NT2/D1 (cell line): ENCODE measurements at regions not wholly inside any gene's neighbourhood (a gene's known extent, or its start where the extent isn't known, plus 50 kb on each side); places are given as distances from the start of the nearest gene placed in this dataset.

Source experiments
- DNase-seq: peaks from one replicate; pipeline ENCODE4 v3.0.0-alpha.2; 2011; ENCODE audit warnings: low read depth, low spot score
- H3K27me3 ChIP-seq: 2 replicates; pipeline ENCODE4 v1.6.0; 2011; ENCODE audit warnings: mild to moderate bottlenecking; ENCODE audit not compliant: insufficient read length, insufficient read depth
- H3K36me3 ChIP-seq: 2 replicates; pipeline ENCODE4 v1.6.1; 2011; ENCODE audit warnings: mild to moderate bottlenecking, low read length, mixed read lengths; ENCODE audit not compliant: insufficient read depth, insufficient read length
- H3K4me1 ChIP-seq: 2 replicates; pipeline ENCODE4 v1.5.1; 2011; ENCODE audit not compliant: insufficient read depth, insufficient read length
- H3K4me3 ChIP-seq: 2 replicates; pipeline ENCODE4 v1.5.1; 2011; ENCODE audit warnings: low read depth; ENCODE audit not compliant: insufficient read length
- H3K9ac ChIP-seq: 2 replicates; pipeline ENCODE4 v1.6.0; 2011; ENCODE audit warnings: low read depth; ENCODE audit not compliant: insufficient read length
- H3K9me3 ChIP-seq: 2 replicates; pipeline ENCODE4 v1.5.1; 2011; ENCODE audit warnings: mild to moderate bottlenecking, low read length; ENCODE audit not compliant: insufficient read depth
- SUZ12 ChIP-seq: IDR thresholded peaks from 2 replicates; pipeline ENCODE4 v1.6.1; 2011; ENCODE audit not compliant: insufficient read length, insufficient read depth; ENCODE audit errors: extremely low read depth
- YY1 ChIP-seq: IDR thresholded peaks from 2 replicates; pipeline ENCODE4 v1.6.1; 2011; ENCODE audit not compliant: insufficient read length, insufficient read depth
- ZNF274 ChIP-seq: IDR thresholded peaks from 2 replicates; pipeline ENCODE4 v1.6.1; 2011; ENCODE audit warnings: mild to moderate bottlenecking, low read depth, low read length

DNA sequence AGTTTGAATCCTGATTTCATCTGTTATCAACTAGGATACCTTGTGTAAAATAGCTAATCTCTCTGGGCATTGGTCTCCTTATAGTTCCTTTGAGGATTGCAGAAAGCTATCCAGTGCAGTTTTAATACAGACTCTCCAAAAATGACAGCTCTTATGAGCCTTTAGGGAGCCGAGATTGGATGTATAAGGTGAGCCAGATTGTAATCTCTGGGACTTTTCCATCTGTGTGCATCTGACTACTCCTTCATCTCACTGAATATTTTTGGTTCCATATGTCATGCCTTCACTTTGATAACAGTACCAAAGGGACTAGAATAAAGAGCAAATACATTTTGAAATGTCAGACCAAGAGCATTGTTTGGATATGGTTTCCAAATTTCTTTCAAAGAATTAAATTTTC is 367.2 kb downstream of the TMEM232 start:
- DNase-seq, result no peak
- TF ChIP-seq YY1 (no peak), ZNF274 (no peak)
- no peaks in the 10 kb centered on the region for H3K36me3 ChIP-seq
- H3K4me1 ChIP-seq, result no peaks in the 10 kb centered on the region
- no peak overlapping the region for H3K9ac ChIP-seq
- no peak overlapping the region for H3K4me3 ChIP-seq
- no peaks in the 10 kb centered on the region for H3K27me3 ChIP-seq
- H3K9me3 ChIP-seq, result no peaks in the 10 kb centered on the region

GRCh38 chr5:110361471-110361870 is 365.0 kb downstream of the TMEM232 start:
- H3K27me3 ChIP-seq, result no peaks in the 10 kb centered on the region
- no peak for DNase-seq
- no peaks in the 10 kb centered on the region for H3K36me3 ChIP-seq
- no peak for TF ChIP-seq YY1
- no peak overlapping the region for H3K9ac ChIP-seq
- no peaks in the 10 kb centered on the region for H3K4me1 ChIP-seq
- no peak overlapping the region for H3K4me3 ChIP-seq
- H3K9me3 ChIP-seq, result no peaks in the 10 kb centered on the region

DNA sequence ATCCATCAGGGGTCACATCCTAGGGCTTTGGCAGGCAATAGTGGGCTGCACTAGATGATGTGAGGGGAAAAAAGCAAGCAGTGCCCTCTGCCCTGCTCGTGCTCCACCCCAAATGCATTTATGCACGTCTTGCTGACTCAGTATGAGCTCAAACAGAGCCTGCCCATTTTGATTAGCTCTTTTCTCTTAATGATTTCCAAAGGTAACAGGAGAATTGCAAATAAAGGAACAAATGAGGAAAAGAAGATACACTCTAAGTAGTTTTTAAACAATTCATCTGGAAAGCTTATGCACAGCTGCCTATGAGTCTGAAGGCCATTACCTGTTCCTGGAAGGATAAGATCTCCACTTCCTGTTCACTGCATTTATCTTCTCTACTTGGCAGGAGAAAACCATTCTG is 364.2 kb downstream of the TMEM232 start:
- H3K9me3 ChIP-seq, result no peaks in the 10 kb centered on the region
- no peak overlapping the region for H3K4me3 ChIP-seq
- no peak overlapping the region for H3K9ac ChIP-seq
- TF ChIP-seq SUZ12 (no peak), ZNF274 (no peak), YY1 (no peak)
- H3K36me3 ChIP-seq, result no peaks in the 10 kb centered on the region
- DNase-seq, result no peak
- no peaks in the 10 kb centered on the region for H3K4me1 ChIP-seq
- H3K27me3 ChIP-seq, result no peaks in the 10 kb centered on the region

DNA sequence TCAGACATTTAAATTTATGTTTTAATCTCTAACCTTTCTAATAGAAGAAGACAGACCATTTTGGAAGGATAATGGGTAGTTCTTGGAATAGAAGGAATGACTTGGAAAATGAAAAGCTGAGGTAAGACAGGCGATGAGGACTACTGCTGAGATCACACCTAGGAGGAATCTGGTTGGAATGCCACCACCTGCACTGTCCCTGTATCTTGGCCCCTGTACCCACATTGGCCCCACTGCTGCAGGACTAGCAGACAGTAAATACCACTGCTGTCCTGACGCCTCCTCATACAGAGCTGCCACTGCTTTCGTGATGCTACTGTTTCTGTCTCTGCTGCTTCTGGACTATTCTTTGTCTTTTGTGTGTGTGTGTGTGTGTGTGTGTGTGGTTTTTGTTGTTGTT is 359.8 kb downstream of the TMEM232 start:
- Histone ChIP-seq H3K36me3 (no peaks in the 10 kb centered on the region), H3K4me1 (no peaks in the 10 kb centered on the region), H3K4me3 (no peak overlapping the region), H3K9ac (no peak overlapping the region), H3K9me3 (no peaks in the 10 kb centered on the region), H3K27me3 (no peaks in the 10 kb centered on the region)
- DNase-seq, result no peak
- TF ChIP-seq YY1 (no peak), ZNF274 (no peak), SUZ12 (no peak)
